H1 (cell line): ENCODE measurements at regions not wholly inside any gene's neighbourhood (a gene's known extent, or its start where the extent isn't known, plus 50 kb on each side); places are given as distances from the start of the nearest gene placed in this dataset.

ENCODE experiments used
- CTCF ChIA-PET: fragments of 300-600 bp; sonication (Branson Sonifier 250); formaldehyde crosslinking; loops from one replicate; lab custom pipeline; 2021; ENCODE audit not compliant: partially characterized antibody; lab: Charles Lee
- POLR2A ChIA-PET: fragments of 300-600 bp; sonication (Branson Sonifier 250); formaldehyde crosslinking; loops from one replicate; lab custom pipeline; 2021; ENCODE audit warnings: inconsistent platforms; ENCODE audit not compliant: partially characterized antibody; lab: Charles Lee
- DNase-seq, 2 experiments: peaks; one replicate each; pipeline versions ENCODE4 v3.0.0 to v3.0.0-alpha.2; 2010 to 2022; ENCODE audit warnings: low spot score in 2 of 2, low read depth in 1 of 2, mixed read lengths in 1 of 2
- FAIRE-seq: peaks from 2 replicates; lab custom pipeline; 2011; peaks lifted over from hg19 to GRCh38; lab: Jason Lieb, UNC
- H2AFZ ChIP-seq: 2 replicates; pipeline ENCODE4 v1.8.1; 2012; ENCODE audit warnings: low read length, inconsistent platforms
- H2AK5ac ChIP-seq: 2 replicates; pipeline ENCODE4 v1.6.1; 2013; ENCODE audit warnings: low read depth, low read length
- H2BK120ac ChIP-seq: replicated peaks from 2 replicates; pipeline ENCODE3; 2013; ENCODE audit warnings: low read depth, low read length, inconsistent platforms
- H2BK12ac ChIP-seq: 2 replicates; pipeline ENCODE4 v1.6.1; 2013; ENCODE audit warnings: low read depth, low read length
- H2BK15ac ChIP-seq: 2 replicates; pipeline ENCODE4 v1.6.1; 2013; ENCODE audit warnings: low read length
- H2BK20ac ChIP-seq: 2 replicates; pipeline ENCODE4 v1.6.1; 2013; ENCODE audit warnings: low read length
- H2BK5ac ChIP-seq: 2 replicates; pipeline ENCODE4 v1.6.1; 2013; ENCODE audit warnings: low read depth, low read length
- H3K14ac ChIP-seq: 2 replicates; pipeline ENCODE4 v1.6.1; 2013; ENCODE audit warnings: inconsistent platforms; ENCODE audit not compliant: insufficient read length
- H3K18ac ChIP-seq: 2 replicates; pipeline ENCODE4 v1.6.1; 2013; ENCODE audit warnings: low read length; ENCODE audit errors: extremely low read depth
- H3K23ac ChIP-seq: 2 replicates; pipeline ENCODE4 v1.6.1; 2013; ENCODE audit warnings: inconsistent platforms; ENCODE audit not compliant: insufficient read length
- H3K23me2 ChIP-seq: 2 replicates; pipeline ENCODE4 v1.6.1; 2013; ENCODE audit warnings: low read depth, low read length
- H3K27ac ChIP-seq: 2 replicates; pipeline ENCODE4 v1.6.1; 2011; ENCODE audit warnings: low read depth, low read length, inconsistent platforms
- H3K27me3 ChIP-seq, 4 experiments: replicated peaks in 1 of 4; 1 replicate in 1 of 4; 2 replicates in 3 of 4; pipeline versions ENCODE4 v1.6.1 to v1.8.1; 2011 to 2013; ENCODE audit warnings: low read length in 3 of 4, mild to moderate bottlenecking in 3 of 4, inconsistent platforms in 2 of 4, mixed read lengths in 2 of 4, moderate library complexity in 1 of 4; ENCODE audit not compliant: control insufficient read depth in 3 of 4, insufficient read depth in 3 of 4; ENCODE audit errors: extremely low read depth in 1 of 4
- H3K36me3 ChIP-seq, 4 experiments: 2 replicates each; pipeline versions ENCODE4 v1.6.1 to v1.8.1; 2011 to 2013; ENCODE audit warnings: mild to moderate bottlenecking in 4 of 4, low read length in 3 of 4, moderate library complexity in 2 of 4, control low read depth in 1 of 4, inconsistent platforms in 1 of 4; ENCODE audit not compliant: insufficient read depth in 4 of 4, control insufficient read depth in 2 of 4
- H3K4ac ChIP-seq: replicated peaks from 2 replicates; pipeline ENCODE3; 2013; ENCODE audit warnings: low read length, low read depth, mixed read lengths, inconsistent platforms; ENCODE audit not compliant: insufficient read length
- H3K4me1 ChIP-seq, 4 experiments: replicated peaks in 1 of 4; 1 replicate in 1 of 4; 2 replicates in 3 of 4; pipeline versions ENCODE4 v1.6.1 to v1.8.1; 2011 to 2013; ENCODE audit warnings: low read length in 3 of 4, inconsistent platforms in 2 of 4, mixed read lengths in 1 of 4; ENCODE audit not compliant: insufficient read depth in 4 of 4, control insufficient read depth in 3 of 4
- H3K4me2 ChIP-seq, 2 experiments: 2 replicates each; pipeline versions ENCODE4 v1.6.1 to v1.8.1; 2011 to 2013; ENCODE audit warnings: low read depth in 2 of 2, low read length in 2 of 2, control low read depth in 1 of 2, inconsistent platforms in 1 of 2, mild to moderate bottlenecking in 1 of 2; ENCODE audit not compliant: insufficient read depth in 1 of 2
- H3K4me3 ChIP-seq, 4 experiments: fragments of 200-600, 300-600 bp in 1 of 4; sonication (generic), shearing (Covaris generic), sonication (Bioruptor Twin) in 1 of 4; 2 replicates each; pipeline versions ENCODE4 v1.5.1 to v1.8.1; 2011 to 2016; ENCODE audit warnings: low read length in 4 of 4, low read depth in 3 of 4, control low read depth in 2 of 4, inconsistent platforms in 2 of 4, mild to moderate bottlenecking in 2 of 4, mixed read lengths in 1 of 4, moderate library complexity in 1 of 4; ENCODE audit not compliant: insufficient read depth in 2 of 4; ENCODE audit errors: extremely low read depth in 1 of 4
- H3K56ac ChIP-seq: replicated peaks from 2 replicates; pipeline ENCODE3; 2013; ENCODE audit warnings: low read depth, mild to moderate bottlenecking, mixed read lengths, low read length, inconsistent platforms; ENCODE audit not compliant: insufficient read length
- H3K79me1 ChIP-seq: 2 replicates; pipeline ENCODE4 v1.6.1; 2013; ENCODE audit warnings: low read depth, low read length, control low read depth
- H3K79me2 ChIP-seq, 2 experiments: 2 replicates each; pipeline versions ENCODE4 v1.6.1 to v1.8.1; 2012 to 2013; ENCODE audit warnings: low read length in 2 of 2, mild to moderate bottlenecking in 2 of 2, inconsistent platforms in 1 of 2; ENCODE audit not compliant: insufficient read depth in 2 of 2, control insufficient read depth in 1 of 2
- H3K9ac ChIP-seq, 4 experiments: replicated peaks in 1 of 4; 1 replicate in 1 of 4; 2 replicates in 3 of 4; pipeline versions ENCODE4 v1.6.1 to v1.8.1; 2011 to 2013; ENCODE audit warnings: low read depth in 3 of 4, low read length in 3 of 4, control low read depth in 2 of 4, mild to moderate bottlenecking in 2 of 4, moderate library complexity in 2 of 4, inconsistent platforms in 1 of 4; ENCODE audit errors: extremely low read depth in 1 of 4
- H3K9me3 ChIP-seq, 2 experiments: 2 replicates each; pipeline versions ENCODE4 v1.6.1 to v1.8.1; 2012 to 2013; ENCODE audit warnings: mild to moderate bottlenecking in 2 of 2, moderate library complexity in 2 of 2, control low read depth in 1 of 2, inconsistent platforms in 1 of 2, low read depth in 1 of 2, low read length in 1 of 2, mixed read lengths in 1 of 2; ENCODE audit not compliant: insufficient read depth in 2 of 2
- H4K20me1 ChIP-seq, 2 experiments: replicated peaks in 1 of 2; 2 replicates each; pipeline versions ENCODE3 to v1.8.1; 2011 to 2013; ENCODE audit warnings: inconsistent platforms in 2 of 2, low read length in 2 of 2, mild to moderate bottlenecking in 1 of 2; ENCODE audit not compliant: insufficient read depth in 2 of 2, control insufficient read depth in 1 of 2
- H4K5ac ChIP-seq: 2 replicates; pipeline ENCODE4 v1.6.1; 2013; ENCODE audit warnings: low read length, low read depth, mixed read lengths, inconsistent platforms; ENCODE audit not compliant: insufficient read length
- H4K8ac ChIP-seq: 2 replicates; pipeline ENCODE4 v1.8.0; 2013; ENCODE audit warnings: mild to moderate bottlenecking, moderate library complexity, low read length, inconsistent platforms; ENCODE audit not compliant: insufficient read depth; ENCODE audit errors: extremely low read depth
- H4K91ac ChIP-seq: replicated peaks from 2 replicates; pipeline ENCODE3; 2013; ENCODE audit warnings: low read length, mixed read lengths, inconsistent platforms; ENCODE audit not compliant: insufficient read length
- KDM5A ChIP-seq: fragments of 200-600 bp; IDR thresholded peaks from 2 replicates; pipeline ENCODE4 v1.7.1; 2012; ENCODE audit warnings: mild to moderate bottlenecking, low read length, inconsistent platforms, mixed read lengths
- MAFK ChIP-seq: IDR thresholded peaks from 2 replicates; pipeline ENCODE4 v1.6.1; 2012; ENCODE audit warnings: low read depth, mild to moderate bottlenecking, improper control_type of control experiment, low read length
- RBBP5 ChIP-seq: IDR thresholded peaks from 2 replicates; pipeline ENCODE4 v1.7.1; 2012; ENCODE audit warnings: low read depth, mild to moderate bottlenecking, inconsistent platforms, low read length, moderate library complexity, borderline replicate concordance
- WGBS, 2 experiments: shearing (Covaris generic) in 1 of 2; methylation state at CpG; one replicate each; pipeline versions ENCODE4 v1.1.6 to v1.1.7; 2013 to 2015; ENCODE audit warnings: low lambda C conversion rate in 2 of 2, mixed read lengths in 2 of 2, inconsistent platforms in 1 of 2, low coverage in 1 of 2, missing lambda C conversion rate in 1 of 2; ENCODE audit not compliant: insufficient replicate concordance in 2 of 2, insufficient coverage in 1 of 2, insufficient read length in 1 of 2; ENCODE audit errors: extremely low coverage in 1 of 2, missing lambda C conversion rate in 1 of 2; 5-methylcytosine and 5-hydroxymethylcytosine counted together
- TF ChIP-seq, protein P1 (sequence below): IDR thresholded peaks from 2 replicates; pipeline ENCODE4 v1.6.1; 2012; ENCODE audit warnings: low read length, inconsistent platforms

GRCh38 chr20:6906871-6907270, 139.4 kb downstream of the BMP2 start:
- no peak overlapping the region for H3K23ac ChIP-seq
- no peak overlapping the region for H3K9ac ChIP-seq
- H3K79me1 ChIP-seq = no peaks in the 10 kb centered on the region
- H3K4me1 ChIP-seq = peaks cover 0 to 11% (median 7%) of the 10 kb centered on the region in 4 experiments; a peak in 5 of 7 replicates
- no peak overlapping the region for H2AFZ ChIP-seq
- H3K18ac ChIP-seq = no peak overlapping the region
- H3K9me3 ChIP-seq = no peaks in the 10 kb centered on the region
- no peak overlapping the region for H4K5ac ChIP-seq
- H2BK5ac ChIP-seq = no peak overlapping the region
- no peak overlapping the region for H2AK5ac ChIP-seq
- H3K79me2 ChIP-seq = no peaks in the 10 kb centered on the region
- H4K20me1 ChIP-seq = no peaks in the 10 kb centered on the region
- H2BK20ac ChIP-seq = no peak overlapping the region
- H4K91ac ChIP-seq = no peak overlapping the region
- CTCF ChIA-PET = interaction anchor here (0.6 to 1.6 kb wide), 3 partner anchors 17 to 491 kb away, joined by 3 to 4 read pairs (median 3); no protein-coding TSS in a partner anchor
- H3K27me3 ChIP-seq = no peaks in the 10 kb centered on the region
- no peak overlapping the region for H3K4me2 ChIP-seq
- H3K23me2 ChIP-seq = no peaks in the 10 kb centered on the region
- H2BK12ac ChIP-seq = no peak overlapping the region
- no peak overlapping the region for H3K56ac ChIP-seq
- no peak overlapping the region for H3K14ac ChIP-seq
- DNase-seq = no peak
- POLR2A ChIA-PET = no interaction called here
- no peak overlapping the region for H3K27ac ChIP-seq
- 75% methylated on average over 2 of the region's 2 CpGs; no CpG with 5 or more reads in 1 of the 2 experiments for WGBS, 2 experiments
- no peak overlapping the region for H4K8ac ChIP-seq
- TF ChIP-seq, protein P1, sequence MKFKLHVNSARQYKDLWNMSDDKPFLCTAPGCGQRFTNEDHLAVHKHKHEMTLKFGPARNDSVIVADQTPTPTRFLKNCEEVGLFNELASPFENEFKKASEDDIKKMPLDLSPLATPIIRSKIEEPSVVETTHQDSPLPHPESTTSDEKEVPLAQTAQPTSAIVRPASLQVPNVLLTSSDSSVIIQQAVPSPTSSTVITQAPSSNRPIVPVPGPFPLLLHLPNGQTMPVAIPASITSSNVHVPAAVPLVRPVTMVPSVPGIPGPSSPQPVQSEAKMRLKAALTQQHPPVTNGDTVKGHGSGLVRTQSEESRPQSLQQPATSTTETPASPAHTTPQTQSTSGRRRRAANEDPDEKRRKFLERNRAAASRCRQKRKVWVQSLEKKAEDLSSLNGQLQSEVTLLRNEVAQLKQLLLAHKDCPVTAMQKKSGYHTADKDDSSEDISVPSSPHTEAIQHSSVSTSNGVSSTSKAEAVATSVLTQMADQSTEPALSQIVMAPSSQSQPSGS = no peak
- TF ChIP-seq KDM5A (no peak), RBBP5 (no peak), MAFK (no peak)
- no peak overlapping the region for H3K4ac ChIP-seq
- no peak overlapping the region for H2BK15ac ChIP-seq
- FAIRE-seq = no peak
- H3K4me3 ChIP-seq = no peak overlapping the region
- no peak overlapping the region for H2BK120ac ChIP-seq
- H3K36me3 ChIP-seq = no peaks in the 10 kb centered on the region
